BJ (cell line): ENCODE measurements at regions not wholly inside any gene's neighbourhood (a gene's known extent, or its start where the extent isn't known, plus 50 kb on each side); places are given as distances from the start of the nearest gene placed in this dataset.
"Not testable (repeated sequence)": the region's sequence is repeated elsewhere in the genome, so short reads cannot be mapped to it uniquely, and the experiment has no call there.

Source experiments
- CTCF ChIA-PET: fragments of 350-600 bp; formaldehyde crosslinking; extraction: SDS; loops from one replicate; lab custom pipeline; 2021; ENCODE audit warnings: antibody characterized with exemption, inconsistent platforms; lab: Yijun Ruan, JAX
- POLR2A ChIA-PET: fragments of 300-600 bp; sonication (Branson Sonifier 250); formaldehyde crosslinking; extraction: SDS; loops from one replicate; lab custom pipeline; 2021; ENCODE audit warnings: antibody characterized with exemption; lab: Charles Lee
- DNase-seq: peaks from one replicate; pipeline ENCODE4 v3.0.0-alpha.2; 2011; ENCODE audit warnings: low read depth
- H3K27me3 ChIP-seq: 2 replicates; pipeline ENCODE4 v1.6.0; 2011; ENCODE audit warnings: low read length; ENCODE audit not compliant: control insufficient read depth, insufficient read depth
- H3K36me3 ChIP-seq: 2 replicates; pipeline ENCODE4 v1.5.1; 2011; ENCODE audit warnings: low read length; ENCODE audit not compliant: control insufficient read depth, insufficient read depth
- H3K4me3 ChIP-seq: 2 replicates; pipeline ENCODE4 v1.5.1; 2011; ENCODE audit warnings: low read depth, mild to moderate bottlenecking, control low read depth, low read length
- CTCF ChIP-seq: IDR thresholded peaks from 2 replicates; pipeline ENCODE4 v1.5.1; 2011; ENCODE audit warnings: low read depth, mild to moderate bottlenecking, control low read depth, inconsistent platforms, low read length, moderate library complexity; ENCODE audit not compliant: insufficient read depth

DNA sequence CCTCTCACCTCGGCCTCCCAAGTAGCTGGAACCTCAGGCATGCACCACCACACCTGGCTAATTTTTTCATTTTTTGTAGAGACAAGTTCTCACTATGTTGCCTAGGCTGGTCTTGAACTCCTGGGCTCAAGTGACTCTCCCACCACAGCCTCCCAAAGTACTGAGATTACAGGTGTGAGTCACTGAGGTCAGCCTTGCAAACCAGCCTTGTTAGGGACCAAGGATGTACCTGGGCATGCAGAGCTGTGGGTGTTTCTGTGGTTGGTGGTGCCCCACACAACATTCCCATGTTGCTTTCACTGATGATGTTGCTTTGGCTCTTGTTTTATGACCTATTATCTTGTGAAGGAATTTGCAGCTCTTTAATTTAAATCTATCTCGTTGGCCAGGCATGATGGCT, 54.8 kb downstream of the OTUD1 start:
- H3K27me3 ChIP-seq, result no peaks in the 10 kb centered on the region
- H3K4me3 ChIP-seq, result no peak overlapping the region
- ChIA-PET CTCF (no interaction called here), POLR2A (no interaction called here)
- no peak for DNase-seq
- TF ChIP-seq CTCF, result no peak
- H3K36me3 ChIP-seq, result no peaks in the 10 kb centered on the region

DNA sequence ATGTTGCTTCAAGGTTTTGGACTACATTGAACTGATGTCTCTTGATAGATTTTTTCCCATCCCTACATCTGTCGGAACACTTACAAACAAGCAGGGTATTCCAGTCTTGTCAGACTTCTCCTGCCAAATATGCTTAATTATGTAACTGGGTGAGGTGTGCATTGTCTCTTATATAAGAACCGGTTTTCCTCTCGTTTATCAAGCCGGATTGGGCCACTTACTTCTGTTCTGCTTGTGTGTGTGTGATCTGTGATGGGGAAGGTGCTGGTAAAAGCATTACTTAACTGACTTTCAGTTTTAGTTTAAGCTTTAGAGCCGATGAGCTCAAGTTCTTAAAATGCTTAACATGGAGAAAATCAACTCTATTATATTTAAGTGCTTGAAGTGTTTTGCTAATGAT, 57.9 kb downstream of the OTUD1 start:
- no peak for TF ChIP-seq CTCF
- Histone ChIP-seq H3K4me3 (no peak overlapping the region), H3K36me3 (no peaks in the 10 kb centered on the region), H3K27me3 (no peaks in the 10 kb centered on the region)
- POLR2A ChIA-PET, result no interaction called here
- CTCF ChIA-PET, result no interaction called here
- DNase-seq, result no peak

- Histone ChIP-seq H3K36me3 (no peaks in the 10 kb centered on the region), H3K27me3 (no peaks in the 10 kb centered on the region), H3K4me3 (no peak overlapping the region)
- POLR2A ChIA-PET, result no interaction called here
- CTCF ChIA-PET, result interaction anchor here (0.6 kb wide), 1 partner anchor 43 kb away, joined by 3 read pairs; no protein-coding TSS in a partner anchor
- no peak for DNase-seq
- no peak for TF ChIP-seq CTCF
Measured at GRCh38 chr10:23499372-23500132, 60.7 kb downstream of the OTUD1 start.

DNA sequence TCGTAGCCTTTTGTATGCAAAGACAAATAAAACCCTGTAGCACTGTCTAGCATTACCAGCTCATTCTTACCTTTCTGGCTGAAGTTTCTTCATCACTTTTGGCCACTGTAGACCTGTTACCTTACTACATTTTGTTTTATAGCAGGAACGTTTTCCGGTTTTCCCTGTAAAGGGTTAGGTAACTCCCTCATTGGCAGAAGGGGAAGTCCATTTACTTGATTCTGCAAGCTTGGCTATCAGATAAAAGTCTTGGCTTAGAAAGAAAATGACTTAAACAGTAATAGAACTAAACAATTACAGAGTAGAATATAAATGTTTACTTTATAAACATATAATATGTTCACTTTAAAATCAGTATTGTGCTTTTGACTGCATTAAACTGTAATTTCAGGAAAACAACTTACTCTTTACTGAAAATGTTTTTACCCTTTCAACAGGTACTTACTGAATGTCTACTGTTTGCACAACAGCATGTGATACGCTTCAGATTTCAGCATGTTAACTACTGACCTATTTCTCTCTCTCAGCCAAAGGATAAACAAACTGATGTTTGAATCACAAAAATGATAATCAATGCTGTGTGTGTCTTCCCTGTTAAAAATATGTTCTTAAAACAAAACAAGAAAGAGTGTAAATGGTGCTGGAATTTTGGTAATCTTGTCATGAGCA, 67.1 kb downstream of the OTUD1 start:
- Histone ChIP-seq H3K4me3 (no peak overlapping the region), H3K36me3 (no peaks in the 10 kb centered on the region), H3K27me3 (no peaks in the 10 kb centered on the region)
- CTCF ChIA-PET, result interaction anchor here (1.0 kb wide), 1 partner anchor 10 kb away, joined by 3 read pairs; no protein-coding TSS in a partner anchor
- POLR2A ChIA-PET, result no interaction called here
- DNase-seq, result no peak
- TF ChIP-seq CTCF, result no peak

GRCh38 chr10:23512355-23513058, 73.6 kb downstream of the OTUD1 start:
- no peak for DNase-seq
- ChIA-PET POLR2A (no interaction called here), CTCF (interaction anchor here (1.3 kb wide), 1 partner anchor 198 kb away, joined by 4 read pairs; no protein-coding TSS in a partner anchor)
- no peak for TF ChIP-seq CTCF
- no peak overlapping the region for H3K4me3 ChIP-seq
- H3K36me3 ChIP-seq, result no peaks in the 10 kb centered on the region
- no peaks in the 10 kb centered on the region for H3K27me3 ChIP-seq

- H3K4me3 ChIP-seq, DNase-seq, POLR2A ChIA-PET, H3K36me3 ChIP-seq, H3K27me3 ChIP-seq: not testable (repeated sequence)
- CTCF ChIA-PET, result interaction anchor here (0.8 to 1.3 kb wide), 2 partner anchors 12 to 199 kb away, joined by 3 to 4 read pairs; no protein-coding TSS in a partner anchor
Measured at GRCh38 chr10:23513621-23514020, 74.7 kb downstream of the OTUD1 start.
